C4-2B (cell line): ENCODE measurements at regions not wholly inside any gene's neighbourhood (a gene's known extent, or its start where the extent isn't known, plus 50 kb on each side); places are given as distances from the start of the nearest gene placed in this dataset.

Source experiments
- H3K27ac ChIP-seq: fragments of 450-650 bp; 2 replicates; pipeline ENCODE4 v1.5.1; 2017
- CTCF ChIP-seq: fragments of 450-650 bp; conservative IDR thresholded peaks from 2 replicates; pipeline ENCODE4 v1.5.1; 2017; ENCODE audit warnings: mild to moderate bottlenecking
- ZFX ChIP-seq: fragments of 450-650 bp; IDR thresholded peaks from 2 replicates; pipeline ENCODE4 v1.6.1; 2017

GRCh38 chr16:6932871-6933385 lies 399.7 kb upstream of the RBFOX1 start:
- H3K27ac ChIP-seq = no peak overlapping the region
- TF ChIP-seq ZFX = no peak
- TF ChIP-seq CTCF = no peak

DNA sequence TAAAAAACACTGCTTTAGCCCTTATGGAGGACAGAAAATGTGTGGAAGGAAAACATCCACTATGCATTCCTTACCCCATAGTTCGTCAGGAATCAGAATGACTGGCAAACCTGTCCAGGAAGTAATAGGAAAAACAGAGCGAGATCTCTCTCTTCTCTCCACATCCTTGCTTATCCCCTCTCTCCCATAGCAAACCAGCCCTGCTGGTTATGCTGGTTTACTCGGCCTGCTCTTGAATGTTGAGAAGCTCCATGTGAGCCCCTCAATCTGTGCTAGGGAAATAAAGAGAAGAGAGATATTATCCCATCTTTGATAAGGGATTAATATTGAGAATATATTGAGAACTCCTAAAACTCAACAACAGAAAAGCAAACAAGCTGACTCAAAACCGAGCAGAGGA lies 402.8 kb upstream of the RBFOX1 start:
- no peak for TF ChIP-seq CTCF
- TF ChIP-seq ZFX = no peak
- no peak overlapping the region for H3K27ac ChIP-seq

DNA sequence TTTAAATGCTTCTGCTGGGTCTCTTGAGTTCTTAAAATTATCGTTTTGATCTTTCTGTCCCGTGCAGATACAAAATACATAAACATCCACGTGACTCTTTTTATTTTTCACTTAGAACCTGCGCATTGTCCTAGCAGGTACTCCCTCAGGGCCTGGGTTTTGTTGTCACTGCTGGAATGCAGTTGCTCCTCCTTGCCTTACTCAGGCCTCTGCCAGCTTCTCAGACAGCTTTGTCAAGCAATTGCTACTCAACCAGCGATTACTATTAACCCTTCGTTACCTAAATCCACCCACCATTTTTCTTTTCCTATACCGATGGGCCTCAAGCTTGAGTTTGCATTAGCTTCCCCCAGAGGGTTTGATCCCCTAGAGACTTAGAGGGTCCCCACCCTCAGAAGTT lies 405.9 kb upstream of the RBFOX1 start:
- H3K27ac ChIP-seq = no peak overlapping the region
- no peak for TF ChIP-seq CTCF
- no peak for TF ChIP-seq ZFX

GRCh38 chr16:6926341-6926740 lies 406.3 kb upstream of the RBFOX1 start:
- H3K27ac ChIP-seq = no peak overlapping the region
- TF ChIP-seq CTCF = no peak
- no peak for TF ChIP-seq ZFX

DNA sequence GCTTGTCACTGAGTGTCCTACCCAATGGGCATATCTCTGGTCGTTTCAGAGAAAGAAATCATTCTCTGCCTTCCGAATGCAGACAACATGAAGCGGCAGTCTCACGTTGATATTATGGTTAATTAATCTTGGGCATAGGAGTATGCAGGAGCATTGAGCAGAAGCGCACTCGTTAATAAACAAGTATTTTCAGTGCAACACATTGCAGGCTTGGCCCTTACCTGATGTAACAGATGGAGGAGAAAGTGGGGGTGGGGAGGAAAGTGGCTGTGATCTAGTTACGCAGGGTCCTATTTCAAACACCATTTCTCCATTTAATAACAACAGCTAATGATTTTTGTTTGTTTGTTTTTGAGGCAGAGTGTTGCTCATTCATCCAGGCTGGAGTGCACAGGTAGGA lies 414.0 kb upstream of the RBFOX1 start:
- TF ChIP-seq ZFX (no peak), CTCF (no peak)
- no peak overlapping the region for H3K27ac ChIP-seq

- H3K27ac ChIP-seq = no peak overlapping the region
- TF ChIP-seq CTCF = no peak
- no peak for TF ChIP-seq ZFX
Measured at GRCh38 chr16:6916946-6917345, 415.7 kb upstream of the RBFOX1 start.

GRCh38 chr16:6913566-6913965 lies 419.1 kb upstream of the RBFOX1 start:
- H3K27ac ChIP-seq = no peak overlapping the region

More at GRCh38 chr16:6913566-6913965, 419.1 kb upstream of the RBFOX1 start:
- TF ChIP-seq CTCF (no peak), ZFX (no peak)
